Panc1 (cell line): ENCODE measurements at regions not wholly inside any gene's neighbourhood (a gene's known extent, or its start where the extent isn't known, plus 50 kb on each side); places are given as distances from the start of the nearest gene placed in this dataset.

Source experiments
- ATAC-seq: fragments of 200-7000 bp; cut with Tn5 transposase; 2 replicates; pipeline ENCODE4 v1.9.1; 2020; ENCODE audit warnings: mild to moderate bottlenecking, moderate library complexity
- BruUV-seq: library from RNA; stranded (reverse); fragments of 400-500 nt; replicated peaks from 2 replicates; lab custom pipeline; 2021; lab: Mats Ljungman, UMichigan
- CTCF ChIA-PET: fragments of 300-600 bp; sonication (Branson Sonifier 250); formaldehyde crosslinking; loops from one replicate; lab custom pipeline; 2022; ENCODE audit warnings: antibody characterized with exemption; lab: Charles Lee
- POLR2A ChIA-PET: fragments of 300-600 bp; sonication (Branson Sonifier 250); formaldehyde crosslinking; loops from one replicate; lab custom pipeline; 2022; ENCODE audit warnings: antibody characterized with exemption; lab: Charles Lee
- DNase-seq: peaks from one replicate; pipeline ENCODE4 v3.0.0-alpha.2; 2010; ENCODE audit warnings: low read depth, low spot score
- H3K27ac ChIP-seq: 2 replicates; pipeline ENCODE4 v1.5.1; 2011; ENCODE audit warnings: mild to moderate bottlenecking, low read length, inconsistent platforms
- H3K27me3 ChIP-seq: fragments of 200-500 bp; sonication (Bioruptor generic); 2 replicates; pipeline ENCODE4 v1.6.0; 2014; ENCODE audit warnings: low read length, inconsistent platforms; ENCODE audit not compliant: control insufficient read depth, insufficient read depth
- H3K36me3 ChIP-seq: fragments of 200-500 bp; sonication (Bioruptor generic); 2 replicates; pipeline ENCODE4 v1.5.1; 2014; ENCODE audit warnings: inconsistent platforms, mild to moderate bottlenecking, low read length, moderate library complexity; ENCODE audit not compliant: control insufficient read depth, insufficient read depth
- H3K4me1 ChIP-seq: 2 replicates; pipeline ENCODE4 v1.5.1; 2011; ENCODE audit warnings: inconsistent platforms, mild to moderate bottlenecking, low read length, moderate library complexity; ENCODE audit not compliant: control insufficient read depth, insufficient read depth
- H3K4me3 ChIP-seq, 2 experiments: 2 replicates each; pipeline ENCODE4 v1.5.1; 2011 to 2012; ENCODE audit warnings: low read depth in 2 of 2, low read length in 2 of 2, mild to moderate bottlenecking in 2 of 2, inconsistent platforms in 1 of 2, moderate library complexity in 1 of 2
- H3K9me3 ChIP-seq: fragments of 200-500 bp; sonication (Bioruptor generic); 2 replicates; pipeline ENCODE4 v1.5.1; 2014; ENCODE audit warnings: low read depth, mild to moderate bottlenecking, inconsistent platforms, low read length, moderate library complexity; ENCODE audit not compliant: control insufficient read depth, insufficient read depth
- POLR2AphosphoS5 ChIP-seq: IDR thresholded peaks from 2 replicates; pipeline ENCODE4 v1.6.1; 2012; ENCODE audit warnings: mild to moderate bottlenecking, low read depth, low read length, moderate library complexity
- SIN3A ChIP-seq: IDR thresholded peaks from 2 replicates; pipeline ENCODE4 v1.6.1; 2012; ENCODE audit warnings: low read depth, mild to moderate bottlenecking, low read length, moderate library complexity, borderline replicate concordance; ENCODE audit not compliant: insufficient read depth
- TCF7L2 ChIP-seq: IDR thresholded peaks from 2 replicates; pipeline ENCODE4 v1.6.1; 2011; ENCODE audit warnings: mild to moderate bottlenecking, low read depth, low read length, inconsistent platforms
- in situ Hi-C: cut with HindIII; loops from 2 replicates; pipeline ENCODE4 v1.10.0; 2016; ENCODE audit warnings: low sequenced_read_pairs, low pct_unique_long_range_greater_than_20kb
- intact Hi-C: fragments of 100-400 bp; cut with micrococcal nuclease; formaldehyde crosslinking; loops from one replicate; pipeline ENCODE4 v1.10.0; 2022; ENCODE audit not compliant: unreplicated experiment
- TF ChIP-seq, protein P1 (sequence below): fragments of 450-650 bp; IDR thresholded peaks from 2 replicates; pipeline ENCODE4 v1.5.1; 2017; ENCODE audit warnings: mild to moderate bottlenecking
- TF ChIP-seq, protein P2 (sequence below), 2 experiments: IDR thresholded peaks; 2 replicates each; pipeline ENCODE4 v1.6.1; 2011 to 2012; ENCODE audit warnings: low read depth in 2 of 2, control low read depth in 1 of 2, low read length in 1 of 2, mild to moderate bottlenecking in 1 of 2, moderate library complexity in 1 of 2; ENCODE audit not compliant: insufficient read depth in 1 of 2

DNA sequence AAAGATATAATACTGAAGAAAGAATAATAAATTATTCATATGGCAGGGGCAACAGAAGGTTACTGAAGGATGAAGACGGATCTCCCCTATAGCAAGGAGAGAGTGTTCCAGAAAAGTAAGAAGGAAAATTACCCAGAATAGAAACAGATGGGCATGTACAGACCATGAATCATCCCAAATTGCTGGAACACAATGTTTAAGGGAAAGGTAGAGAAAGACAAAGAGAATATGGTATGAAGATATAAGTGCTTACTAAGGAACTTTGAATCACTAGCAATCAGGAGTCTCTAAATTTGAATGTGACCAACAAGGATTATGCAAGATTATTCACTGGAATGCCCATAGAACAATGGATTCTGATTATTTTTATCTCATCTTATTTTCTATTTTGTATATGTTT, 375.4 kb downstream of the COL11A1 start:
- H3K4me1 ChIP-seq: no peaks in the 10 kb centered on the region
- no peak for TF ChIP-seq TCF7L2
- no peak overlapping the region for H3K27ac ChIP-seq
- DNase-seq (no peak), ATAC-seq (no peak)
- BruUV-seq: no TSS peak
- H3K9me3 ChIP-seq: no peaks in the 10 kb centered on the region
- intact Hi-C loops (no loop called here), in situ Hi-C loops (no loop called here)
- CTCF ChIA-PET: no interaction called here
- POLR2A ChIA-PET: no interaction called here
- no peaks in the 10 kb centered on the region for H3K36me3 ChIP-seq
- H3K4me3 ChIP-seq: no peak overlapping the region
- H3K27me3 ChIP-seq: no peaks in the 10 kb centered on the region

DNA sequence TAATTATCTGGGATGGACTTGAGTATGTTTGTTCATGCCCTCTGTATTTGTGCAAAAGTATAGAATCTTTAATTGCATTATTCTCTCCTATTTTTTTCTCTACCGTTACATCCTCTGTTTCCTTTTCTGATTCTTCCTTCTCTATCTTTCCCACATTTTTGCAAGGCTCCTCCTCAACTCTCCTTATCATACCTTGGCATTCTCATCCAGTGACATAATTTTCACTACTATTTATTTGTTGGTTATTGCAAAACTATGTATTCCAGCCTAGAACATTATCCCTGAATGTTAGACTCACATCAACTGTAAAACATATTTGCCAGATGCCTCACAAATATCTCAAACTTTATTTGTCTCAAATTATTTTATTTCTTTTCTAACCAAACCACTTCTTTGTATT, 381.9 kb downstream of the COL11A1 start:
- intact Hi-C loops: no loop called here
- CTCF ChIA-PET: no interaction called here
- TF ChIP-seq TCF7L2 (no peak), POLR2AphosphoS5 (no peak), SIN3A (no peak)
- TF ChIP-seq, protein P1, sequence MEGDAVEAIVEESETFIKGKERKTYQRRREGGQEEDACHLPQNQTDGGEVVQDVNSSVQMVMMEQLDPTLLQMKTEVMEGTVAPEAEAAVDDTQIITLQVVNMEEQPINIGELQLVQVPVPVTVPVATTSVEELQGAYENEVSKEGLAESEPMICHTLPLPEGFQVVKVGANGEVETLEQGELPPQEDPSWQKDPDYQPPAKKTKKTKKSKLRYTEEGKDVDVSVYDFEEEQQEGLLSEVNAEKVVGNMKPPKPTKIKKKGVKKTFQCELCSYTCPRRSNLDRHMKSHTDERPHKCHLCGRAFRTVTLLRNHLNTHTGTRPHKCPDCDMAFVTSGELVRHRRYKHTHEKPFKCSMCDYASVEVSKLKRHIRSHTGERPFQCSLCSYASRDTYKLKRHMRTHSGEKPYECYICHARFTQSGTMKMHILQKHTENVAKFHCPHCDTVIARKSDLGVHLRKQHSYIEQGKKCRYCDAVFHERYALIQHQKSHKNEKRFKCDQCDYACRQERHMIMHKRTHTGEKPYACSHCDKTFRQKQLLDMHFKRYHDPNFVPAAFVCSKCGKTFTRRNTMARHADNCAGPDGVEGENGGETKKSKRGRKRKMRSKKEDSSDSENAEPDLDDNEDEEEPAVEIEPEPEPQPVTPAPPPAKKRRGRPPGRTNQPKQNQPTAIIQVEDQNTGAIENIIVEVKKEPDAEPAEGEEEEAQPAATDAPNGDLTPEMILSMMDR: no peak
- TF ChIP-seq, protein P2, sequence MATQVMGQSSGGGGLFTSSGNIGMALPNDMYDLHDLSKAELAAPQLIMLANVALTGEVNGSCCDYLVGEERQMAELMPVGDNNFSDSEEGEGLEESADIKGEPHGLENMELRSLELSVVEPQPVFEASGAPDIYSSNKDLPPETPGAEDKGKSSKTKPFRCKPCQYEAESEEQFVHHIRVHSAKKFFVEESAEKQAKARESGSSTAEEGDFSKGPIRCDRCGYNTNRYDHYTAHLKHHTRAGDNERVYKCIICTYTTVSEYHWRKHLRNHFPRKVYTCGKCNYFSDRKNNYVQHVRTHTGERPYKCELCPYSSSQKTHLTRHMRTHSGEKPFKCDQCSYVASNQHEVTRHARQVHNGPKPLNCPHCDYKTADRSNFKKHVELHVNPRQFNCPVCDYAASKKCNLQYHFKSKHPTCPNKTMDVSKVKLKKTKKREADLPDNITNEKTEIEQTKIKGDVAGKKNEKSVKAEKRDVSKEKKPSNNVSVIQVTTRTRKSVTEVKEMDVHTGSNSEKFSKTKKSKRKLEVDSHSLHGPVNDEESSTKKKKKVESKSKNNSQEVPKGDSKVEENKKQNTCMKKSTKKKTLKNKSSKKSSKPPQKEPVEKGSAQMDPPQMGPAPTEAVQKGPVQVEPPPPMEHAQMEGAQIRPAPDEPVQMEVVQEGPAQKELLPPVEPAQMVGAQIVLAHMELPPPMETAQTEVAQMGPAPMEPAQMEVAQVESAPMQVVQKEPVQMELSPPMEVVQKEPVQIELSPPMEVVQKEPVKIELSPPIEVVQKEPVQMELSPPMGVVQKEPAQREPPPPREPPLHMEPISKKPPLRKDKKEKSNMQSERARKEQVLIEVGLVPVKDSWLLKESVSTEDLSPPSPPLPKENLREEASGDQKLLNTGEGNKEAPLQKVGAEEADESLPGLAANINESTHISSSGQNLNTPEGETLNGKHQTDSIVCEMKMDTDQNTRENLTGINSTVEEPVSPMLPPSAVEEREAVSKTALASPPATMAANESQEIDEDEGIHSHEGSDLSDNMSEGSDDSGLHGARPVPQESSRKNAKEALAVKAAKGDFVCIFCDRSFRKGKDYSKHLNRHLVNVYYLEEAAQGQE (IDR thresholded peaks at IDR 0.05; ENCODE audit: insufficient read depth in 1 of 2, low read depth in 2 of 2, low read length in 1 of 2): no peak
- POLR2A ChIA-PET: no interaction called here
- in situ Hi-C loops: no loop called here
- no peaks in the 10 kb centered on the region for H3K9me3 ChIP-seq
- no peak overlapping the region for H3K27ac ChIP-seq
- DNase-seq: no peak
- H3K36me3 ChIP-seq: no peaks in the 10 kb centered on the region
- no TSS peak for BruUV-seq
- H3K27me3 ChIP-seq: no peaks in the 10 kb centered on the region
- no peak for ATAC-seq
- no peaks in the 10 kb centered on the region for H3K4me1 ChIP-seq
- H3K4me3 ChIP-seq: no peak overlapping the region

DNA sequence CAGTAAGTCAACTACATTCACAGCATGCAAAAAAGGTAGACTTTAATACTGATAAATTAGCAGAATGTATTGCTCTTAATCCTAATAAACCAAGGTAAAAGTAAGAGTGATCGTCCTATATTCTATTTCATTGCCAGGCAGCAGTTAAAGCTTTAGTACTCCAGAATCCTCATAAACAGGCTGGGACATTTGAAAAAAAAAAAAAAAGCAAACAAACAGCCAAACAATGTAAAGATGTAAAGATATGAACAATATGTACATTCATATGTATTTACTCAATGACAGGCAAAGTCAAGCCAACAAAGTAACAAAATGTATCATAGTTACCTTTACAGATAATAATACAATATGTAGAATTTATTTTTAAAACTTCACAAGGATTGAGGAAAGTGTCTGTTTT, 383.6 kb downstream of the COL11A1 start:
- Histone ChIP-seq H3K9me3 (no peaks in the 10 kb centered on the region), H3K27me3 (no peaks in the 10 kb centered on the region), H3K4me3 (no peak overlapping the region), H3K4me1 (no peaks in the 10 kb centered on the region), H3K27ac (no peak overlapping the region), H3K36me3 (no peaks in the 10 kb centered on the region)
- ATAC-seq (no peak), DNase-seq (no peak)
- intact Hi-C loops (no loop called here), in situ Hi-C loops (no loop called here)
- CTCF ChIA-PET: no interaction called here
- BruUV-seq: no TSS peak
- TF ChIP-seq POLR2AphosphoS5 (no peak), TCF7L2 (no peak)
- TF ChIP-seq, protein P2 (IDR thresholded peaks at IDR 0.05; ENCODE audit: insufficient read depth in 1 of 2, low read depth in 2 of 2, low read length in 1 of 2): no peak
- TF ChIP-seq, protein P1: no peak
- POLR2A ChIA-PET: no interaction called here
